Large intestine (tissue), 3 donors: ENCODE measurements at regions not wholly inside any gene's neighbourhood (a gene's known extent, or its start where the extent isn't known, plus 50 kb on each side); places are given as distances from the start of the nearest gene placed in this dataset.

ENCODE experiments used
- DNase-seq, 2 donors: peaks; one replicate each; pipeline versions ENCODE4 v3.0.0 to v3.0.0-alpha.2; 2013
- H3K27ac ChIP-seq: one replicate; pipeline ENCODE4 v1.5.1; 2013; ENCODE audit warnings: low read length
- H3K27me3 ChIP-seq: 2 replicates; pipeline ENCODE4 v1.6.1; 2013; ENCODE audit warnings: low read length; ENCODE audit not compliant: control insufficient read depth, insufficient read depth
- H3K36me3 ChIP-seq: 2 replicates; pipeline ENCODE4 v1.6.1; 2013; ENCODE audit warnings: low read length; ENCODE audit not compliant: control insufficient read depth, insufficient read depth
- H3K4me1 ChIP-seq: one replicate; pipeline ENCODE4 v1.6.1; 2013; ENCODE audit warnings: low read length; ENCODE audit not compliant: control insufficient read depth, insufficient read depth
- H3K4me3 ChIP-seq: one replicate; pipeline ENCODE4 v1.5.1; 2013; ENCODE audit warnings: low read length
- H3K9me3 ChIP-seq: one replicate; pipeline ENCODE4 v1.6.1; 2013; ENCODE audit warnings: mild to moderate bottlenecking, low read depth, low read length, moderate library complexity; ENCODE audit not compliant: control insufficient read depth
- WGBS: methylation state at CpG from one replicate; pipeline ENCODE4 v1.1.5; 2013; ENCODE audit warnings: low lambda C conversion rate; ENCODE audit not compliant: insufficient coverage; 5-methylcytosine and 5-hydroxymethylcytosine counted together

DNA sequence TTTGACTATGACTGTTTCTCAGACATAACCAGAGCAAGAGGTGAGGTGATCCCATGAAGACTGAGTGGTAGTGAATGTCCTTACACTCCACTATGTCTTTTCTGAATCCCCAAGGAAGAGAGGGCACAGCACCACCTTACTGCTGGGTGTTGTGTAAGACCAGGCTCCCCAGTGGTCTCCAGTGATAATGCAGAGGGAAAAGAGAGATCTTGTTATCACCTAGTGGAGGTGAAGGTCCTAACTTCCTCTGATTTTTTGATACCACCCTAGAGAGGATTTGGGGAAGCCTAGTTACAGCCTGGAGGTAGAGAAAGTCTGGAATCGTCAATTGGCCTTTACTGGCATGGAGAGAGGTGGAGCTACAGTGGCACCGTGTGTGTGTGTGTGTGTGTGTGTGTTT lies 288.0 kb upstream of the BCHE start:
- no peaks in the 10 kb centered on the region for H3K4me1 ChIP-seq
- no peaks in the 10 kb centered on the region for H3K27me3 ChIP-seq
- H3K4me3 ChIP-seq, result no peak overlapping the region
- no peak overlapping the region for H3K27ac ChIP-seq
- H3K36me3 ChIP-seq, result no peaks in the 10 kb centered on the region
- H3K9me3 ChIP-seq, result no peaks in the 10 kb centered on the region
- WGBS, result no CpG with 5 or more reads among the region's 2 CpGs
- DNase-seq, result no peak

DNA sequence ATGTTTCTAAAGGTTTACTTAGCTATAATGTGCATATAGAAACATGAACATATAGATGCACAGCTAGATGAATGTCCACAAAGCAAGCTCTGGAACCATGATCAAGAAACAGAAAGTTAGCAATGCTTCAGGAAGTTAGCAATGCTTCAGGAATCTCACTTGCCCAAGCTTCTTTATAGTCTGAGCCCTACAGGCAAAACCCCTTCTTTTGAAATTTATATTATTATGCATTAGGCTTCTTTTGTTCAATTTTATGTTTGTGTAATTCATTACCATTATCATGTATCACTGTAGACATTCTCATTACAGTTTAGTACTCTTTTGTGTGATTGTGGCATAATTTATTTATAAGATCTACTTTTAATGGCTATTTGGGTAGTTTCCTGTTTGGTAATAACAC lies 286.4 kb upstream of the BCHE start:
- no peaks in the 10 kb centered on the region for H3K27me3 ChIP-seq
- no peak overlapping the region for H3K4me3 ChIP-seq
- DNase-seq, result no peak
- H3K27ac ChIP-seq, result no peak overlapping the region
- no peaks in the 10 kb centered on the region for H3K9me3 ChIP-seq
- no peaks in the 10 kb centered on the region for H3K4me1 ChIP-seq
- H3K36me3 ChIP-seq, result no peaks in the 10 kb centered on the region

DNA sequence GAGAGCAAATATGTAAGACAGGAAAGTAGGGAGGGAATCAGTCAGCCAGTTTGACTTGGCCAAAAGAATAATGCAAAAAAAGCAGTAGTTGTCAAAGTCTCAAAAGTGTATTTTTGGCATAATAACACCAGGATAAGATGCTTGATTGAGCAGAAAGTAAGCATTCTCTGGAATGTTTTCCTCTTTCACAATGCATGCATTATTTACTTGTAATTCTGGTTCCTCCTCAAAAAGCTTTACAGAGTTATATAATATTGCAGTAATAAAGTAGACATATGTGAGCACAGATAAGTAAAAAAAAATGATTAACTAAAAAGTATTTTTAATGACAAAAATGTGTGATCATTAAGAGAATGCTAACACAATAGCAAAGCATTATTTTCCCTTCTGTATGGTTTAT lies 285.9 kb upstream of the BCHE start:
- H3K9me3 ChIP-seq, result no peaks in the 10 kb centered on the region
- H3K27ac ChIP-seq, result no peak overlapping the region
- H3K27me3 ChIP-seq, result no peaks in the 10 kb centered on the region
- H3K4me3 ChIP-seq, result no peak overlapping the region
- no peak for DNase-seq
- no peaks in the 10 kb centered on the region for H3K4me1 ChIP-seq
- no peaks in the 10 kb centered on the region for H3K36me3 ChIP-seq

DNA sequence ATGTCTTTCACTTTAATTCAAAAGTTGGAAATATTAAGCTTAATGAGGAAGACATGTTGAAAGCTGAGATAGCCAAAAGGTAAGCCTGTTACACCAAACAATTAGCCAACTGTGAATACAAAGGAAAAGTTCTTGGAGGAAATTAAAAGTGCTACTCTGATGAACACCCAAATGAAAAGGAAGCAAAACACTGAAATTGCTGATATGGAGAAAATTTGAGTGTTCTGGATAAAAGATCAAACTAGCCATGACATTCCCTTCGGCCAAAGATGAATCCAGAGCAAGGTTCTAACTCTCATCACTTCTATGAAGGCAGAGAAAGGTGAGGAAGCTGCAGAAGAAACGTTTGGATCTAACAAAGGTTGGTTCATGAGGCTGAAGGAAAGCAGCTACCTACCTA lies 280.8 kb upstream of the BCHE start:
- H3K9me3 ChIP-seq, result no peaks in the 10 kb centered on the region
- no peak overlapping the region for H3K27ac ChIP-seq
- WGBS, result no CpG with 5 or more reads among the region's 2 CpGs
- H3K36me3 ChIP-seq, result no peaks in the 10 kb centered on the region
- no peak for DNase-seq
- H3K4me3 ChIP-seq, result no peak overlapping the region
- no peaks in the 10 kb centered on the region for H3K4me1 ChIP-seq
- no peaks in the 10 kb centered on the region for H3K27me3 ChIP-seq

DNA sequence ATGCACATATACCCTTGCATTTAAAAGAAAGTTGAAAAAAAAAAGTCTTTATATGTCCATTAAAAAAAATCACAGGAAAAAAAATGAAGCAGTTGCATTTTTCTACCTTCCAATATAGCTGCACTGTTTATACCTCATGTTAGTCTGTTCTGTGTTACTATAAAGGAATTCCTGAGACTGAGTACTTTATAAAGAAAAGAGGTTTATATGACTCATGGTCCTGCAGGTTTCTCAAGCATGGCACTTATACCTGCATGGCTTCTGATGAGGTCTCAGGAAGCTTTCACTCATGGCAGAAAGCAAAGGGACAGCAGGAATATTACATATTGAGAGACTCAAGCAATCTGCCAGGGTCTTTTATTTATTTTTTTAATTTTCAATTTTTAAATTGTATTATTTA lies 277.2 kb upstream of the BCHE start:
- Histone ChIP-seq H3K27me3 (no peaks in the 10 kb centered on the region), H3K4me1 (no peaks in the 10 kb centered on the region), H3K36me3 (no peaks in the 10 kb centered on the region), H3K27ac (no peak overlapping the region), H3K9me3 (no peaks in the 10 kb centered on the region), H3K4me3 (no peak overlapping the region)
- no peak for DNase-seq

DNA sequence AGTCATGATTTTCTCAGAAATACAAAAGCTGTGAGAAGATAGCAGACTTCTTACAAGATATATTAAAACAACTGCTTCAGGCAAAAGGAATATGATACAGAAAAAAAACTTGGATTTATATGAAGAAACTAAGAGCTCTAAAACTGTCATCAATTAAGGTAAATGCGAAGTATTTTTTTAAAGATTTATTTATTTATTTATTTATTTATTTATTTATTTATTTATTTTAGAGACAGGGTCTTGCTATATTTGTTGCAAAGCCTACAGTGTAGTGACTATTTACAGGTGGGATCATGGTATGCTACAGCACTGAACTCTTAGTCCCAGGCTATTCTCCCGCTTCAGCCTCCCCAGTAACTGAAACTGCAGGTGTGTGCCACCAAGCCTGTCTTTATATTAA lies 274.3 kb upstream of the BCHE start:
- no peak for DNase-seq
- Histone ChIP-seq H3K9me3 (no peaks in the 10 kb centered on the region), H3K27ac (no peak overlapping the region), H3K27me3 (no peaks in the 10 kb centered on the region), H3K36me3 (no peaks in the 10 kb centered on the region), H3K4me3 (no peak overlapping the region), H3K4me1 (no peaks in the 10 kb centered on the region)
- WGBS, result 86% methylated on average over 1 of the region's 2 CpGs

DNA sequence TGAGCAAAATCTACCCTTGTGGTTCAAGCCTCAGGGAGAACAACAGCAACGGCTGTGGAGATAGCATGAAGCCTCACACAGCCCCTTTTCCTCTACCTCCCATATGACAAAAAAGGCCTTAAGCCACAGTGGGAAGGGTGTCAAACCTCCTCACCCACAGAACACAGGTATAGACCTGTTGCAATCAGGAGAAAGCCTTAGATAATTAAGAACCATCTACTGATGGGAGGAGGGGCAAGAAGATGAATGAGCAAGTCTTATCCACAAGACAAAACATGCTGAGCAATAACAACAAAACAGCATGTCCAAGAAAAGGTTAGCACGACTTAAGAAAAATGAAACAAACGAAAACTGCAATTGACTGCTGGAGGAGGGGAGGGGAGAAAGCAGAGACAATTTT lies 272.9 kb upstream of the BCHE start:
- no peaks in the 10 kb centered on the region for H3K27me3 ChIP-seq
- no peak overlapping the region for H3K4me3 ChIP-seq
- H3K27ac ChIP-seq, result no peak overlapping the region
- DNase-seq, result no peak
- H3K4me1 ChIP-seq, result no peaks in the 10 kb centered on the region
- no peaks in the 10 kb centered on the region for H3K36me3 ChIP-seq
- 100% methylated on average over 1 of the region's 3 CpGs for WGBS
- no peaks in the 10 kb centered on the region for H3K9me3 ChIP-seq

DNA sequence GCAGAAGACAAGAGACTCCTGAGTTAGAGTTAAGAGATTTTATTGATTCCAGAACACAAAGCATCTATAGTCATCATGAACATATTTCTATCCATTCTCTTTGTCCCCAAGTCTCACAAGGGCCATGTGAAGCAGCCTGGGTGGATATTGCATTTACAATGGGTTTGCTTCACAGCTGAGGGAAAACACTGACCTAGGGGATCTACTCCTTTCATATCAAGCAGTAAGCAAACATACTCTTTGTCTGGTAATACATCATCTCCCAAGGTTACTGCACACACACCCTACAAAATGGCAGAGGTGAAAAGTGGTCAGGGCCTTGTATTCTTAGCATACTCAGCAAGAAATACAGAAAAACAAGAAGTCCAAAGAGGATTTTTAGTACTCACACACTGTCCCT lies 267.7 kb upstream of the BCHE start:
- Histone ChIP-seq H3K9me3 (no peaks in the 10 kb centered on the region), H3K4me1 (no peaks in the 10 kb centered on the region), H3K27me3 (no peaks in the 10 kb centered on the region), H3K27ac (no peak overlapping the region), H3K4me3 (no peak overlapping the region), H3K36me3 (no peaks in the 10 kb centered on the region)
- no peak for DNase-seq

DNA sequence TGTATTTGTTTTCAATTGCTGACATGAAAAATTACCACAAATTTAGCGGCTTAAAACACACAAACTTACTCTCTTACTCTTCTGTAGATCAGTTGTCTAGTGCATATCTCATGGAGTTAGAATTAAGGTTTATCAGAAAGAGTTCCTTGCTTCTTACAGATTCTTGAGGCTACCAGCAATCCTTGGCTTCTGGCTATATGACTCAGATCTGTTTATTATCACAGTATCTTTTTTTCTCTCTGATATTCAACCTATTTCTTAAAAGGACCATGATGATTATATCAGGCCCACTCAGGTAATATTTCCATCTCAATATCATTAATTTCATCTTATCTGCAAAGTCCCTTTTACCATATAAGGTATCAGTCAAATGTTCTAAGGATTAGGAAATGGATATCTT lies 263.5 kb upstream of the BCHE start:
- WGBS, result 86% methylated on average over 1 of the region's 1 CpG
- Histone ChIP-seq H3K27me3 (no peaks in the 10 kb centered on the region), H3K4me1 (no peaks in the 10 kb centered on the region), H3K27ac (no peak overlapping the region), H3K9me3 (no peaks in the 10 kb centered on the region), H3K4me3 (no peak overlapping the region), H3K36me3 (no peaks in the 10 kb centered on the region)
- DNase-seq, result no peak

DNA sequence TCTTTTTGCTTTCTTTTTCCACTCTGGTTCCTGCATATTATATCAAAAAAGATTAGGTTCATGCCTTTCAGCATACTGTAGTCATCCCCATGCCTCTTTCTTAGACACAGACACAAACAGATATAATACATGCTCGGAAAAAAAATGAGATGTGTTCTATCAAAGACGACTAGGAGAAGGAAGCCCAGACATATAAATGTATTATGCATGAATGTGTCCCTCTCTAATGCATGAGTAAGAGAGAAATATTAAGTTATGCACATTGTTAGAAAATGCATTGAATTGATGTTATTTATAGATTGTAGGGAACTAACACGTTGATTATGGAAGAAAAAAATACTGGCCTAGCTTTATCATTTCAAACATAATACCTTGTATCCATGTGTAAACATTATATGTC lies 252.4 kb upstream of the BCHE start:
- Histone ChIP-seq H3K27ac (no peak overlapping the region), H3K4me1 (no peaks in the 10 kb centered on the region), H3K27me3 (no peaks in the 10 kb centered on the region), H3K4me3 (no peak overlapping the region), H3K9me3 (no peaks in the 10 kb centered on the region), H3K36me3 (no peaks in the 10 kb centered on the region)
- DNase-seq, result no peak
- WGBS, result 89% methylated on average over 3 of the region's 3 CpGs

DNA sequence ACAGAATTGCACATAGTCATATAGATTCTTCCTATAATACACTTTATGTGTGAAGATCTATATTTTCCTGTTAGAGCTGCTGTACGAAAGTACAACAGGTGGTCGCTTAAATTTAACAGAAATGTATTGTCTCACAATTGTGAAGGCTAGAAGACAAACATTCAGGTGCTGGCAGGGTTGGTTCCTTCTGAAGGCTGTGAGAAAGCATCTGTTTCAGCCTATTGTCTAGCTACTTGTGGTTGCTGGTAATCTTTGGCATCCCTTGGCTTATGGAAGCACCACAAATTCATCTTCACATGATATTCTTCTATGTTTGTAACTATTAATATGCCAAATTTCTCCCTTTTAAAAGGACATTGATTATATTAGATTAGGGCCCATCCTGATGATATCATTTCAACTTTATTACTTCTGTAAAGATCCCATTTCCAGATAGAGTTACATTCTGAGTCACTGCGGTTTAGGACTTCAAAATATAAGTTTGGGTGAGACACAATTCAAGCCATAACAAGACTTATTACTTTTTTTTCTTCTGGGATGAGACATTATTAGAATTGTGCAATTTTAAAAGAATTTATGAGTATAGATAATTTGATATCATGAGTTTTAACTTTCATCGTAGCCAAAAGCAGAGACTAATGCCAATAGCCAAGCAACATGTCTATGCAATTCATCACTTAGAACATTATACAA lies 248.1 kb upstream of the BCHE start:
- no peak overlapping the region for H3K4me3 ChIP-seq

More for the DNA sequence above, 248.1 kb upstream of the BCHE start:
- H3K4me1 ChIP-seq, result no peaks in the 10 kb centered on the region
- no peaks in the 10 kb centered on the region for H3K36me3 ChIP-seq
- H3K9me3 ChIP-seq, result no peaks in the 10 kb centered on the region
- no CpG with 5 or more reads among the region's 4 CpGs for WGBS
- no peak overlapping the region for H3K27ac ChIP-seq
- H3K27me3 ChIP-seq, result no peaks in the 10 kb centered on the region
- no peak for DNase-seq
